ENCODE measurements at regions not wholly inside any gene's neighbourhood (a gene's known extent, or its start where the extent isn't known, plus 50 kb on each side); places are given as distances from the start of the nearest gene placed in this dataset.

DNA sequence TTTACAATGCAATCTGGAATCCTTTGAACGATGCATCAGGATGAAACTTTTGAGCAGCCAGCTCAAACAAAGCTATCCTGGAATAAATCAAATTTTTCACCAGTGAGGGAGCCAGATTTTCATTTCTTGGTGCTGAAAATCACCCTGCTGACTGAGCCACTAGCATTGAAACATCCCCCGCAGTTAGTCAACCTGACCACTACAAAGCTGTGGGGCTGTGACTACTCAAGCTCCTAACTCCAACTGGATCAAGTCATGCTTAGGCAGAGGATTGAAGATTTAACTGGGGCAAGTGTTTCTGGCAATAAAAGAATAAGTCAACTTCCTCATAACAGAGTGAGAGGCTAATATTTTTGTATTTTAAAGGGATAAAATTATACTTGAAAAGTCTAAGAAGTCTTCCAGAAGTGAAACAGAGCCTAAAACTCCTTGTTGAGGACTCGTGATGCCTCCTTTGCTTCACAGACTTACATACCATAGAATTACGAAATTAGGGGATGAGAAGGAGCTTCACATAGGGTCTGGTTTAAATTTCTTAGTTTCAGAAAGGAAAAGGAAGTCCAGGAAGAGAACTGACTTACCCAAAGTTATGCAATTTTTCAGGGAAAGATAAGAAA is 177.8 kb downstream of the SERPINI1 start:
- no peaks in the 10 kb centered on the region for H3K9me3 ChIP-seq (ENCODE audit: control insufficient read depth in 2 of 3, insufficient read depth in 1 of 3, low read length in 3 of 3)
- intact Hi-C loops (cut with DNase I) = no loop called here
- no peaks in the 10 kb centered on the region for H3K4me1 ChIP-seq (ENCODE audit: control insufficient read depth in 2 of 3, insufficient read depth in 2 of 3, low read depth in 1 of 3, low read length in 3 of 3)
- no peak overlapping the region for H3K9ac ChIP-seq (ENCODE audit: low read length in 3 of 3)
- no peak for FAIRE-seq
- peak in 1 of 5 donors; percentile 10 for DNase-seq
- no peaks in the 10 kb centered on the region for H3K36me3 ChIP-seq (ENCODE audit: control insufficient read depth in 2 of 3, insufficient read depth in 3 of 3, low read length in 3 of 3)
- no peak overlapping the region for H3K4me3 ChIP-seq (ENCODE audit: low read length in 3 of 3)
- no peaks in the 10 kb centered on the region for H3K27me3 ChIP-seq (ENCODE audit: control insufficient read depth, insufficient read depth, low read length)
- TF ChIP-seq, protein P1, sequence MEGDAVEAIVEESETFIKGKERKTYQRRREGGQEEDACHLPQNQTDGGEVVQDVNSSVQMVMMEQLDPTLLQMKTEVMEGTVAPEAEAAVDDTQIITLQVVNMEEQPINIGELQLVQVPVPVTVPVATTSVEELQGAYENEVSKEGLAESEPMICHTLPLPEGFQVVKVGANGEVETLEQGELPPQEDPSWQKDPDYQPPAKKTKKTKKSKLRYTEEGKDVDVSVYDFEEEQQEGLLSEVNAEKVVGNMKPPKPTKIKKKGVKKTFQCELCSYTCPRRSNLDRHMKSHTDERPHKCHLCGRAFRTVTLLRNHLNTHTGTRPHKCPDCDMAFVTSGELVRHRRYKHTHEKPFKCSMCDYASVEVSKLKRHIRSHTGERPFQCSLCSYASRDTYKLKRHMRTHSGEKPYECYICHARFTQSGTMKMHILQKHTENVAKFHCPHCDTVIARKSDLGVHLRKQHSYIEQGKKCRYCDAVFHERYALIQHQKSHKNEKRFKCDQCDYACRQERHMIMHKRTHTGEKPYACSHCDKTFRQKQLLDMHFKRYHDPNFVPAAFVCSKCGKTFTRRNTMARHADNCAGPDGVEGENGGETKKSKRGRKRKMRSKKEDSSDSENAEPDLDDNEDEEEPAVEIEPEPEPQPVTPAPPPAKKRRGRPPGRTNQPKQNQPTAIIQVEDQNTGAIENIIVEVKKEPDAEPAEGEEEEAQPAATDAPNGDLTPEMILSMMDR (IDR thresholded peaks at IDR 0.05; ENCODE audit: borderline replicate concordance, extremely low read depth, insufficient read depth) = no peak
- no peak overlapping the region for H3K27ac ChIP-seq (ENCODE audit: low read depth in 2 of 2, low read length in 2 of 2)

DNA sequence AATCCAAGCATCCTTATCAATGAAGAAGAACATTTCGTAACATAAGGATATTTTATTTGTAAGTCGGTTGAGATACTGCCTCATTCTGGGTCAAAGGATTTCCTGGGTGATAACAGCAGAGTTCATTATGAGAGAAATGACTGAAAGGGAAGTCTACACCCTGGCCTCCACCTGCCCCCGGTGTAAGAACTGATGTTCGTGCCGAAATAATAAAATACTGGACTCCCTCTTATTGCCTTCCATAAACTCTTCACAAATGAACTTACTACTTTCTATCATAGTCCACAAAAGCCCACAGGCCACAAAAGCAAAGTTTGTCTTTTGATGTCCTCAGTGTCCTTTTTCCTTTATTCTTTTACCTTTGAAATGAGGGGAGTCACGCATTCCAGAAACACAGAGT is 174.4 kb downstream of the SERPINI1 start:
- Histone ChIP-seq H3K27me3 (ENCODE audit: control insufficient read depth, insufficient read depth, low read length) (no peaks in the 10 kb centered on the region), H3K9me3 (ENCODE audit: control insufficient read depth in 2 of 3, insufficient read depth in 1 of 3, low read length in 3 of 3) (no peaks in the 10 kb centered on the region), H3K9ac (ENCODE audit: low read length in 3 of 3) (no peak overlapping the region), H3K4me3 (ENCODE audit: low read length in 3 of 3) (no peak overlapping the region), H3K27ac (ENCODE audit: low read depth in 2 of 2, low read length in 2 of 2) (no peak overlapping the region), H3K4me1 (ENCODE audit: control insufficient read depth in 2 of 3, insufficient read depth in 2 of 3, low read depth in 1 of 3, low read length in 3 of 3) (no peaks in the 10 kb centered on the region), H3K36me3 (ENCODE audit: control insufficient read depth in 2 of 3, insufficient read depth in 3 of 3, low read length in 3 of 3) (no peaks in the 10 kb centered on the region)
- DNase-seq = no peak
- TF ChIP-seq, protein P1 (IDR thresholded peaks at IDR 0.05; ENCODE audit: borderline replicate concordance, extremely low read depth, insufficient read depth) = no peak
- intact Hi-C loops (cut with DNase I) = no loop called here
- no peak for FAIRE-seq

DNA sequence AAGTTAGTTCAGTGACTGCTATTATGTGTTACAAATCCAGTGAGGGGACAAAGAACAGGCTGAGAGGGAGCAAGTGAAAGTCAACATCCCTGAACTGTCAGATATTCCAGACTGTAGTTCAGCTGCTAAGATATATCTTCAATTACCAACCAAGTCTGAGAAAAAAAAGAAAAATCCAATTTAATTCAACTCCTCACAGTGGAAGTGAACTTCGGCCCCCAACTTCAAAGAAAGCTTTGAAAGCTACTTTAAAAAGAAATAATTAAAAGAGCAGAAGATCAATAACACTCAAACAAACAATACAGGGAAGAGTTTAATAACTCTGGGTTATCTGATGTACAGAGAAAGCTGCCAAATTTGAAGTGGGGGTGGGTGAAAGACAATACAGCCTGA is 174.0 kb downstream of the SERPINI1 start:
- intact Hi-C loops (cut with DNase I) = no loop called here
- Histone ChIP-seq H3K9ac (ENCODE audit: low read length in 3 of 3) (no peak overlapping the region), H3K27ac (ENCODE audit: low read depth in 2 of 2, low read length in 2 of 2) (no peak overlapping the region), H3K4me3 (ENCODE audit: low read length in 3 of 3) (no peak overlapping the region), H3K36me3 (ENCODE audit: control insufficient read depth in 2 of 3, insufficient read depth in 3 of 3, low read length in 3 of 3) (no peaks in the 10 kb centered on the region), H3K4me1 (ENCODE audit: control insufficient read depth in 2 of 3, insufficient read depth in 2 of 3, low read depth in 1 of 3, low read length in 3 of 3) (no peaks in the 10 kb centered on the region), H3K9me3 (ENCODE audit: control insufficient read depth in 2 of 3, insufficient read depth in 1 of 3, low read length in 3 of 3) (no peaks in the 10 kb centered on the region), H3K27me3 (ENCODE audit: control insufficient read depth, insufficient read depth, low read length) (no peaks in the 10 kb centered on the region)
- FAIRE-seq (no peak), DNase-seq (no peak)
- TF ChIP-seq, protein P1 (IDR thresholded peaks at IDR 0.05; ENCODE audit: borderline replicate concordance, extremely low read depth, insufficient read depth) = no peak

All from kidney (tissue), 13 donors.